ENCODE measurements at regions not wholly inside any gene's neighbourhood (a gene's known extent, or its start where the extent isn't known, plus 50 kb on each side); places are given as distances from the start of the nearest gene placed in this dataset.
"Not testable (repeated sequence)": the region's sequence is repeated elsewhere in the genome, so short reads cannot be mapped to it uniquely, and the experiment has no call there.

- intact Hi-C loops (cut with micrococcal nuclease): no loop called here
- ATAC-seq (no peak), DNase-seq (no peak)
Measured at GRCh38 chr5:91787718-91788117, 404.6 kb upstream of the ARRDC3 start.

DNA sequence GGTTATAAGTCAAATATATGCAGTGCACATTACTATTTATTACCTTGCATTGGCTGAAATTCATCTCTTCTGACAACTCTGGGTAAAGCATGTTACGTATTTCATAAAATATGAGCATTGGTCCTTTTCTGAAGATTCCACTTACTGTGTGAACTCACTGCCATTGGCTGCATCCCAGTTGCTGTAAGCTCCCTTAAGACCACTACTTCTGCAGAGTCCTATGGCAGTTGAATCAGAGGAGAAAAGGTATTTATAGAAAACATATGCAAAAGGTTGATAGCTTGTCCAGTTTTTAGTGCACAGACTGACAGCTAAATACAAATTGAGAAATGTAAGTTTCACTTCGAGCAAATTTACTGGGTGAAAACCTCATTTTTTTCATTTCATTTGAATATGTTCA is 394.6 kb upstream of the ARRDC3 start:
- no peak for DNase-seq
- intact Hi-C loops (cut with micrococcal nuclease): no loop called here
- ATAC-seq: no peak

DNA sequence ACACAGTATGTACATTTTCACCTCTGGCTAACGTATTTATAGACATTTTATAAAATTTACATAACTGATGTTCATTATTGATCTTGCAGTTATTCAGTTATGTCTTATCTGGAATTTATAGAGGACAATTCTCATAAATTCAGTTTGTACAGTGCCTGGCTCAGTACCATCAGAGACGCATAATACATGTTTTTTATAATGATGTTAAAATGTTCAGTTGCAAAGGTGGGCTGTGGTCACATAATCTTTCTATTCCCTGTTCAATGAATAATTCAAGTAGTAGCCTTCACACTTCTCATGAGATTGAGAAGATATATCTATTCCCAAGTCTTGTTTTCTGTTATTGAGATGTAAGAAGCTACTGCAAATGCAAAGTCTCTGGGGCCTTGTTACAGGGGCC is 393.1 kb upstream of the ARRDC3 start:
- intact Hi-C loops (cut with micrococcal nuclease): no loop called here
- DNase-seq (no peak), ATAC-seq (no peak)

DNA sequence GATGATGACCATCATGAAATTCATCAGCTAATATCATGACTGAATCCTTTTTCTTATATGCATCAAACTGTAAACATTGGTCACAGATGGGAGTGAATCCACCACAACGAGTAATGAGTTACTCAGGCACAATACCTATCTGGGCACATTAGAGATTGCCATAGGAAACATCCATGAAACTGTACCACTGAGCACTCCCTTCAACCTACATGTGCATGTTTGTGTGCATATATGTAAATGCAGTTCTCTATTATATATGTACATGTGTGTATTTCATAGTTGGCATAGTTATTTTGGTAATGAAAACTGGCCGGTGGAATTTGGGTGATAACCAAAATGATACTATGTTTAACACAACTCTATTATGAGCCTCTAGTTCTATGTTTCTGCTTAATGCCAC is 387.3 kb upstream of the ARRDC3 start:
- no peak for DNase-seq
- ATAC-seq: no peak
- intact Hi-C loops (cut with micrococcal nuclease): no loop called here

DNA sequence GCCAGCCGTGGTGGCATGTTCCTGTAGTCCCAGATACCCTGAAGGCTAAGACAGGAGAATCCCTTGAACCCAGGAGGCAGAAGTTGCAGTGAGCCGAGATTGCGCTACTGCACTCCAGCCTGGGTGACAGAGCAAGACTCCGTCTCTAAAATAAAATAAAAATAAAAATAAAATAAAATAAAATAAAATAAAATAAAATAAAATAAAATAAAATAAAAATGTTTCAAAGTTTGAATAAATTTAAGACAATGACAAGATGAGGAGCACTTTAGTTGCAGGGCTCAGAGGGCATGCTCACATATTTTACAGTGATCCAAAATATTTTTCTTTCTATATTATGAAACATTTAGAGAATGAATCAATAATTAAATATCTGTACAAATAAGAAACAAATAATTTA is 374.3 kb upstream of the ARRDC3 start:
- DNase-seq; intact Hi-C loops (cut with micrococcal nuclease); ATAC-seq: not testable (repeated sequence)

GRCh38 chr5:91754990-91755389 is 371.9 kb upstream of the ARRDC3 start:
- intact Hi-C loops (cut with micrococcal nuclease): no loop called here
- DNase-seq (no peak), ATAC-seq (no peak)

GRCh38 chr5:91744470-91744869 is 361.4 kb upstream of the ARRDC3 start:
- ATAC-seq; DNase-seq; intact Hi-C loops (cut with micrococcal nuclease): not testable (repeated sequence)

GRCh38 chr5:91742550-91742949 is 359.4 kb upstream of the ARRDC3 start:
- no peak for DNase-seq
- ATAC-seq: no peak
- intact Hi-C loops (cut with micrococcal nuclease): no loop called here

GRCh38 chr5:91741764-91742505 is 358.8 kb upstream of the ARRDC3 start:
- ATAC-seq (no peak), DNase-seq (no peak)
- intact Hi-C loops (cut with micrococcal nuclease): no loop called here

GRCh38 chr5:91730026-91730425 is 346.9 kb upstream of the ARRDC3 start:
- ATAC-seq (no peak), DNase-seq (no peak)
- intact Hi-C loops (cut with micrococcal nuclease): no loop called here

DNA sequence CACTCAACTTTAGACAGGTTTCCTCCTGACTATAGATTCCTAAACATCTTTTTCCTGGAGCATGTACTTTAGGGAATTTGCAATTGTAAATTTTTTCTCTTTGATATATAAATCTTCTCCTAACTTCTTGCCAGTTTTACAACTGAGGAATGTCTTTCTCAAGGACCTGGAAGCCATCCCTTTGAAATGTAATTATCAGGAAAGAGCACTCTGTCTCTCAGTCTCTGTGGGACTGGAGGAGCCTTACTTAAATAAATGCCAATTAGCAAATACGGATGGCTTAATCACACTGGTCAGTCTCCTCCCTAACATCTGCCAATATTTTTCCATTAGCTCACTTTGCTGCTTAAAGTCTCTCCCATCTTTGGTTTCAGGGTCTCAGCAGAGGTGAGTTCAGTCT is 344.3 kb upstream of the ARRDC3 start:
- ATAC-seq: no peak
- no peak for DNase-seq
- intact Hi-C loops (cut with micrococcal nuclease): no loop called here

DNA sequence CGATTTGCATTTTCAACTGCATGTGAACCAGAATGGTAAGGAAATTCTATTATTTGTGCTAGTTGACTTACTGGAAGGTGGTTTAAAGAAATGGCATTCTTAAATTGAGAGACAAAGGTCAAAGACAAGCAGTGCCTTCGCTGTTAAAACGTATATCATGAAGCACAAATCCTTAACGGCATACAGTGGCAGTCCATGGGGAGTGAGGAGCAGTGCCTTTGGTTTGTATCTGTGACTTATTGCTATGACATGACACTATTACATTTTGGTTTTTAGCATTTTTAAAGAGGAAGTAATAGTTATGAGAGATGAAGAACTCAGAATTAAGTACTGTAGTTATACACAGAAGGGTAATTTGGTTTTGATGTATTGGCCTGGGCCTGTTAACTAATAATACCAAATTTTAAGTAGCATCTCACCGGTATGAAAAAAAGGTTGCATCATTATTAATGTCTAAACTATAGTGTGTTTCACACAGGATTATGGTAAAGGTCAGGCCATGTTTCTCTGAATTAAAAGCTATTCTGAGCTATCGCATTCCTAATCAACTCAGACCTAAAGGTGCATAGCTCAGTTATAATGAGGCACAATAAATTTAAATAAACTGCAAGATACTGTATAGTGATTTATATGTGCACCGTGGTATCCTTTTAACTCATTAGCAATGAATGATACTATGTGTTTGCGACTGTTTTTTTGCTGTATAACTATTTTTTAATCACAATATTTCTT is 339.8 kb upstream of the ARRDC3 start:
- DNase-seq (no peak), ATAC-seq (no peak)
- intact Hi-C loops (cut with micrococcal nuclease): no loop called here

DNA sequence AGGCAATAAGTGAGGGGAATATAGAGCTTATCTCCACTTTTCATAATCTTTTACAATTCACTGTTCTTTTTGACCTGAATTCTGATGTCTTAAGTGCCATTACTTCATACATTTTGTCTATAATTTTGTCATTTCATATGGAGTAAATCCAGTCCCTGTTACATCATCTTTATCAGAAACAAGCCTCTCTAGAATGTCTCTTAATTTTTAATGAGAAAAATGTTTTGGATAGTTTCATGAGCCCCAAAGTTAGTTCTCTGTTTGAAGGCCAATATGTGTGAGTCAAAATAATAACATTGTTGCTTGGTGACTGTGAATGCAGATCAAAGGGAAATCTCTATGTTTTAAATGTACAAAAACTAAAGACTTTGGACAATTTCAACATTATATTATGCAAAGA is 329.6 kb upstream of the ARRDC3 start:
- intact Hi-C loops (cut with micrococcal nuclease): no loop called here
- DNase-seq (no peak), ATAC-seq (no peak)

DNA sequence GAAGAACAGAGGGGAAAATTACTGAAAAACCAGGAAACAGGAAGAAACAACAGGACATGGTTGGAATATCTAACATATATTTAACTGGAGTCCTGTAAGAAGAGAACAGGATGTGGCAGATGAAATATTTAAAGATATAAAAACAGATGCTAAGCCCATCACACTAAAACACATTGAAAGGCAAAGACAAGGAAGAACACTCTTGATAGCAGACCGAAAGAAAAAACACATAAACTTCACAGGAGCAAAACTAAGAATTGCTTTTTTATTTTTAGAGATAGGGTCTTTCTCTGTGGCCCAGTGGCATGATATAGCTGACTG is 324.4 kb upstream of the ARRDC3 start:
- ATAC-seq (no peak), DNase-seq (no peak)
- intact Hi-C loops (cut with micrococcal nuclease): no loop called here

DNA sequence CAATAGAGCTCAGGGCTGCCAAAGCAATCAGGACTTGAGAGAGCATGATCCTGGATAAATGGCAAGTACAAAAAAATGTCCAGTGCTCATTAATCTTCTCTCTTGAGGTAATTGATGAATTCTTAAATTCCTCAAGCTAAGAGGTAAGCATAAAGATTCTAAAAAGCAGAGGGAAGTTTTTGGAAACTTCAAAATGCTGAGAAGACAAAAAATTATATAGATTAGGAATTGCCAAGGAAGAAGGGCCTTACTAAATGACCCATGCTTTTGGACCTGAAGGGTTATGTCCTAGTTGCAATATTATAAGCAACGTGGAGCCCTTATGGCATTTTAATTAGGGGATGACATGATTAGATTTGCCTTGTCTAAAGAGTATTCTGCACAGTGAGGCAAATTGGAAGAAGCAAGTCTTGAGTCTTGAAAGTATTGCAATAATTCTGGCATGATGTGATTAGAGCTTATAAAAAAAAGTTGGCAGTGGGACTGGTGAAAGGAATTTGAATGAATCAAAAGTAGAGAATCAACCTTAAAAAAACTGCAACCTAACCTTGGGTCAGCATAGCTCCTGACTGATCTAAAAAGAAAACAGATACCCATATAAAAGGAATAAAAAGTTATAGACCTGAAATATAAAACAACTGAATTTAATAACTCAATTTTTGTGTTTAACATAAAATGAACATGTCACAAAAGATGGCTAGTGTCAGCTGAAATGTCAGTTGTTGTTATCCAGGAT is 323.8 kb upstream of the ARRDC3 start:
- no peak for DNase-seq
- no peak for ATAC-seq
- intact Hi-C loops (cut with micrococcal nuclease): no loop called here

- DNase-seq (no peak), ATAC-seq (no peak)
- intact Hi-C loops (cut with micrococcal nuclease): no loop called here
Measured at GRCh38 chr5:91703128-91703527, 320.0 kb upstream of the ARRDC3 start.

- intact Hi-C loops (cut with micrococcal nuclease): no loop called here
- no peak for ATAC-seq
- no peak for DNase-seq
Measured at GRCh38 chr5:91699429-91699828, 316.3 kb upstream of the ARRDC3 start.

DNA sequence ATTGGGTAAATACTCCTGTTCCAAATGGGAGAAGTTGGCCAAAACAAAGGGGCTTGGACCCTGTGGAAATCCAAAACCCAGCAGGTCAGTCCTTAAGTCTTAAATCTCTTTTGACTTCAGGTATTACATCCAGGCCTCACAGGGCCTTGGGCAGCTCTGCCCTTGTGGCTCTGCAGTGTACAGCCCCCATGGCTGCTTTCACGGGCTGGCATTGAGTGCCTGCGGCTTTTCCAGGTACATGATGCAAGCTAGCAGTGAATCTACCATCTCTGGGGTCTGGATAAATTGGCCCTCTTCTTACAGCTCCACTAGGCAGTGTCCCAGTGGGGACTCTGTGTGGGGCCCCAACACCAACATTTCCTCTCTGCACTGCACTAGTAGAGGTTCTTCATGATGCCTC is 308.5 kb upstream of the ARRDC3 start:
- DNase-seq (no peak), ATAC-seq (no peak)
- intact Hi-C loops (cut with micrococcal nuclease): no loop called here

GRCh38 chr5:91690921-91691320 is 307.8 kb upstream of the ARRDC3 start:
- intact Hi-C loops (cut with micrococcal nuclease): no loop called here
- no peak for ATAC-seq
- no peak for DNase-seq

- intact Hi-C loops (cut with micrococcal nuclease): no loop called here
- ATAC-seq (no peak), DNase-seq (no peak)
Measured at GRCh38 chr5:91687430-91687829, 304.3 kb upstream of the ARRDC3 start.

GRCh38 chr5:91684625-91685024 is 301.5 kb upstream of the ARRDC3 start:
- intact Hi-C loops (cut with micrococcal nuclease): no loop called here
- ATAC-seq (no peak), DNase-seq (no peak)

Measured in left ventricle myocardium superior (tissue), 1 donor.